ENCODE measurements at regions not wholly inside any gene's neighbourhood (a gene's known extent, or its start where the extent isn't known, plus 50 kb on each side); places are given as distances from the start of the nearest gene placed in this dataset.

DNA sequence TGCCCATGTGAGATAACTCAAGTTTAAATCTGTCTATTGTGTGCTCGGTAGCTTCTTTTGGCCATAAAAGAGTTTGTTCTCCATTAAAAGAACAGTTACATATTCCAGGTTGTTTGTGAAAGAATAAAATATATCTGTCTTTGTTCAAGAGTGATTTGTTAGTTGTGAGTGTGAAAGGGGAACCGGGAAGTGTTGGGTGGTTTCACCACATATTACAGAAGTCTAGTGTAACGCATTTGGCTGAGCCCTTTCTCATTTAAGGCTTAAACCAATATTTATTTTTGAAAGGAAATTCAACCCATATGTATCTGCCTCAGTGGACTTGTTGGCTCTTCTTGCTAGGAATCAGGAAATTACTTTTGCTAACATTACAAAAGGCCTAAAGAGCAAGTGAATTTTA, 54.1 kb upstream of the DMRTA1 start:
- H3K79me2 ChIP-seq (ENCODE audit: insufficient read depth, low read length), result no peaks in the 10 kb centered on the region
- H3K9me3 Mint-ChIP-seq, result peaks cover 4 to 7% of the 10 kb centered on the region in 2 experiments; a peak in 4 of 5 replicates
- H3K4me3 Mint-ChIP-seq, result no peak overlapping the region
- H3K9ac ChIP-seq (ENCODE audit: extremely low read depth, insufficient read length, low read length), result no peak overlapping the region
- H3K23ac ChIP-seq (ENCODE audit: insufficient read length, low read depth, low read length), result no peak overlapping the region
- no peak overlapping the region for H2BK12ac ChIP-seq (ENCODE audit: insufficient read length, low read depth, low read length)
- no peak overlapping the region for H3K14ac ChIP-seq (ENCODE audit: insufficient read depth, low read length)
- no peak overlapping the region for H2AK5ac ChIP-seq (ENCODE audit: insufficient read length, low read length)
- H4K20me1 ChIP-seq (ENCODE audit: control insufficient read depth, insufficient read depth, insufficient read length), result no peaks in the 10 kb centered on the region
- H2BK120ac ChIP-seq (ENCODE audit: low read depth, low read length, poor library complexity, severe bottlenecking), result no peak overlapping the region
- H3K9me3 ChIP-seq (ENCODE audit: control insufficient read depth, low read depth, low read length), result no peaks in the 10 kb centered on the region
- no peak overlapping the region for H4K91ac ChIP-seq (ENCODE audit: insufficient read length, low read depth, low read length)
- peaks cover 3% of the 10 kb centered on the region; the same call in 1 of the 2 replicates for H3K4me1 ChIP-seq (ENCODE audit: insufficient read depth, low read length)
- H3K27me3 Mint-ChIP-seq (ENCODE audit: low read depth), result no peaks in the 10 kb centered on the region
- H4K5ac ChIP-seq (ENCODE audit: insufficient read length, low read depth, low read length), result no peak overlapping the region
- H2BK20ac ChIP-seq (ENCODE audit: low read depth, low read length, poor library complexity, severe bottlenecking), result no peak overlapping the region
- H3K79me1 ChIP-seq (ENCODE audit: insufficient read depth, low read depth, low read length, poor library complexity, severe bottlenecking), result no peaks in the 10 kb centered on the region
- no peak overlapping the region for H3K27ac Mint-ChIP-seq
- H2BK15ac ChIP-seq (ENCODE audit: low read depth, low read length), result no peak overlapping the region
- H3K27me3 ChIP-seq (ENCODE audit: insufficient read depth, low read length), result no peaks in the 10 kb centered on the region
- no peak for DNase-seq
- no peak overlapping the region for H3K56ac ChIP-seq (ENCODE audit: insufficient read length, low read depth, low read length)
- no peak overlapping the region for H3K4ac ChIP-seq (ENCODE audit: low read depth, low read length)
- H2BK5ac ChIP-seq (ENCODE audit: insufficient read length, low read length), result no peak overlapping the region
- H3K4me2 ChIP-seq (ENCODE audit: insufficient read depth, insufficient read length, low read length), result no peak overlapping the region
- no CpG with 5 or more reads among the region's 3 CpGs for WGBS (ENCODE audit: extremely low coverage, insufficient read length, low lambda C conversion rate)
- no peak overlapping the region for H3T11ph ChIP-seq (ENCODE audit: low read length)
- H3K27ac ChIP-seq (ENCODE audit: insufficient read length, low read depth, low read length), result no peak overlapping the region
- 0 out of 4 replicates have a peak, but pooled peaks cover 0 to 3% of the 10 kb centered on the region in 2 experiments for H3K4me1 Mint-ChIP-seq
- no peak overlapping the region for H3K18ac ChIP-seq (ENCODE audit: insufficient read length, low read depth, low read length)
- TF ChIP-seq CTCF (conservative IDR thresholded peaks at IDR 0.05), result no peak
- no peaks in the 10 kb centered on the region for H3K23me2 ChIP-seq (ENCODE audit: insufficient read length, low read depth, low read length, poor library complexity, severe bottlenecking)
- no peak overlapping the region for H4K8ac ChIP-seq (replicated peaks; ENCODE audit: insufficient read length, low read depth, low read length)
- H3K36me3 Mint-ChIP-seq (ENCODE audit: insufficient read depth in 1 of 3, low read depth in 3 of 3), result peaks cover 0 to 2% (median 0%) of the 10 kb centered on the region in 3 experiments; a peak in 2 of 7 replicates
- H2AFZ ChIP-seq (ENCODE audit: low read length), result no peak overlapping the region

All from H9 (cell line).